Ectodermal cell (in vitro differentiated cells): ENCODE measurements at regions not wholly inside any gene's neighbourhood (a gene's known extent, or its start where the extent isn't known, plus 50 kb on each side); places are given as distances from the start of the nearest gene placed in this dataset.

Experiments used
- H3K27ac ChIP-seq: 2 replicates; pipeline ENCODE4 v1.7.0; 2013; ENCODE audit warnings: mild to moderate bottlenecking, low read depth, low read length; ENCODE audit not compliant: insufficient read depth, poor library complexity, severe bottlenecking
- H3K27me3 ChIP-seq: 2 replicates; pipeline ENCODE4 v1.7.0; 2013; ENCODE audit warnings: mild to moderate bottlenecking, low read length; ENCODE audit not compliant: insufficient read depth, control insufficient read depth, poor library complexity, severe bottlenecking
- H3K36me3 ChIP-seq: one replicate; pipeline ENCODE4 v1.7.0; 2013; ENCODE audit warnings: low read length; ENCODE audit not compliant: control insufficient read depth, insufficient read depth
- H3K4me1 ChIP-seq: one replicate; pipeline ENCODE4 v1.7.0; 2013; ENCODE audit warnings: low read length; ENCODE audit not compliant: control insufficient read depth, insufficient read depth
- H3K4me3 ChIP-seq: 2 replicates; pipeline ENCODE4 v1.7.0; 2013; ENCODE audit warnings: low read depth, low read length, control low read depth; ENCODE audit not compliant: insufficient read depth
- H3K9me3 ChIP-seq: 2 replicates; pipeline ENCODE4 v1.7.0; 2013; ENCODE audit warnings: mild to moderate bottlenecking, low read length, moderate library complexity; ENCODE audit not compliant: control insufficient read depth
- WGBS, 2 experiments: methylation state at CpG; one replicate each; pipeline ENCODE4 v1.1.7; 2013; ENCODE audit warnings: missing lambda C conversion rate in 2 of 2; 5-methylcytosine and 5-hydroxymethylcytosine counted together

DNA sequence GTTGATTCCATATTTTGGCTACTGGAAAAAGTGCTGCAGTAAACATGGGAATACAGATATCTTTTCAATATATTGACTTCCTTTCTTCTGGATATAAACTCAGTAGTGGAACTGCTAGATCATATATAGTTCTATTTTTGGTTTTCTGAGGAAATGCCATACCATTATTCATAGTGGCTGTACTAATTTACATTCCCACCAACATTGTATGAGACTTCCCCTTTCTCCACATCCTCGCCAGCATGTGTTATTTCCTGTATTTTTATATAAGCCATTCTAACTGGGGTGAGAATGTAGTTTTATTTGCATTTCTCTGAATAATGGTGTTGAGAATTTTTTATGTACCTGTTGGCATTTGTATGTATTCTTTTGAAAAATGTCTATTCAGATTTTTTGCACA lies 385.2 kb downstream of the NUF2 start:
- Histone ChIP-seq H3K27ac (no peak overlapping the region), H3K27me3 (no peaks in the 10 kb centered on the region), H3K36me3 (no peaks in the 10 kb centered on the region), H3K4me1 (no peaks in the 10 kb centered on the region), H3K9me3 (no peaks in the 10 kb centered on the region), H3K4me3 (no peak overlapping the region)
- 100% methylated on average over 1 of the region's 1 CpG; no CpG with 5 or more reads in 1 of the 2 experiments for WGBS, 2 experiments

DNA sequence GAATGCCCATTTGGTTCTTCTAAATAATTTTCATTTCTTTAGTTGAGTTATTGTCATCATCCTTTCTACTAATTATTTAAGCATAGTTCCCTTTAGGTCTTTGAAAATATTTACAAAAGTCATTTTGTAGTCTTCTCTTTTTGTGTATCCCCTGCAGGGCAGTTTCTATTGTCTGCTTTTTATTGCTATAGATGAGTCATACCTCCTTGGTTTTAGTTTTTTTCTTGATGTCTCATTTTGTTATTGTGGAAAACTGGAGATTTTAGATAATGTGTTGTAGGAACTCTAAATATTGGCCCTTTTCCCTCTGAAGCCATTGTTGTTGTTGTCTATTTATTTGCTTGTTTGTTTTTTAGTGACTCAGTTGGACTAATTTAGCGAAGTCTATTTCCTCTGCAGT lies 387.9 kb downstream of the NUF2 start:
- no peaks in the 10 kb centered on the region for H3K36me3 ChIP-seq
- no peak overlapping the region for H3K4me3 ChIP-seq
- no peak overlapping the region for H3K27ac ChIP-seq
- no peaks in the 10 kb centered on the region for H3K4me1 ChIP-seq
- no peaks in the 10 kb centered on the region for H3K9me3 ChIP-seq
- H3K27me3 ChIP-seq: no peaks in the 10 kb centered on the region
- 87 to 100% methylated on average over 1 of the region's 1 CpG for WGBS, 2 experiments

DNA sequence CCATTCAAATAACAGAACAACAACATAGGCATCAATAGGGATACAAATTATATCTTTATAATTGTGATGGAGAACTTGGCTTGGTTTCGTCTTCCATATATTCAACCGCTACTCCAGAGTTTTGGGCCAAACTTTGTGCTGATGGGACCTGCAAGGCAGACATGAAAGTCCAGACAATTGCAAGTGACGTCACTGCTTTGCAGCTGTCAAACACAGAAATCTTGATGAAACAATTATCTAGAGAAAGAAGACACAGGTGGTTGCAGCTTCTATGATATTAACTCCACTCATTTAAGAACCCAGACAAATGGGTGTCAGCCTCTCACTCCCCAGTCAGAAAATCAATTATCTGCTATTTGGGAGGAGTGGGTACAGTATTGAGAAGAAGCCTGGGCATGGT lies 390.6 kb downstream of the NUF2 start:
- WGBS, 2 experiments: 97% methylated on average over 3 of the region's 3 CpGs
- Histone ChIP-seq H3K4me1 (no peaks in the 10 kb centered on the region), H3K9me3 (no peaks in the 10 kb centered on the region), H3K27me3 (no peaks in the 10 kb centered on the region), H3K27ac (no peak overlapping the region), H3K36me3 (no peaks in the 10 kb centered on the region), H3K4me3 (no peak overlapping the region)

DNA sequence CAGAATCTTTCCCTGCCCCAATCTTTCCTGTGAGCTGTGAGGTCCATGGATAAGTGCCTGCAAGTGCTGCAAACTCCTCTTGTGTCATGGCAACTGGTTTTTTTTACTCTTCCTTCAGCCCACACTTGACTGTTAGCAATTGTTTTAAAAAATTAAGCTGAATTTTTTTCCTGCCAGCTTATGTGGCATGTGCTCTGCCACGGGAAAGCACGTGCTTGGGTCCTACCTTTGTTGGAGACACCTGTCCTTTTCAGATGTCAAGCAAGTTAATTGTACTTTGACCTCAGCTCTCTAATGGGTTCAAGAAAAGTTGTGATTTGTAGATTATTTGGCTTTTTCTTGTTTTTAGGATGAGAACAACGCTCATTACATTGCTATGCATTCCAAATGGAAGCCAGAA lies 398.5 kb downstream of the NUF2 start:
- Histone ChIP-seq H3K4me3 (no peak overlapping the region), H3K27ac (no peak overlapping the region), H3K4me1 (no peaks in the 10 kb centered on the region), H3K27me3 (no peaks in the 10 kb centered on the region), H3K9me3 (no peaks in the 10 kb centered on the region), H3K36me3 (no peaks in the 10 kb centered on the region)
- 96% methylated on average over 3 of the region's 3 CpGs for WGBS, 2 experiments

DNA sequence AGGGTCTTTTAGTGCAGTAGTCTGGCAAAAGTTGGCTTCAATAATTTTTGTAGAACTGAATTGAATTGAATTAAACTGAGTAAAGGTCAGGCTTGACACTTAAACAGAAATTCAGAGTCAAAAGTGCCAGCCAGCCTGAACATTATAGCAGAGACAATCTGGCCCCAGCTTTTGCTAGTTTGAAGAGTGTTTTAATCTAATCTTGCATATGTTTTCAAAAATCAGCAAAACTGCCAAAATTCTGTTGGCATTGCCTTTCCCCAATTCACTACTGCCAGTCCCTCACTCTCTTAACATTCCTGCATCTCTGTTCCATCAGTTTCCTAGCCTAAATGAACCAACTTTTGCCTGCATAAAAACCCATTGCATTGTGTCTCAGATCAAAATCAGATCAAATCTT lies 403.8 kb downstream of the NUF2 start:
- no peaks in the 10 kb centered on the region for H3K27me3 ChIP-seq
- H3K4me1 ChIP-seq: no peaks in the 10 kb centered on the region
- H3K36me3 ChIP-seq: no peaks in the 10 kb centered on the region
- no peak overlapping the region for H3K4me3 ChIP-seq
- no peaks in the 10 kb centered on the region for H3K9me3 ChIP-seq
- no peak overlapping the region for H3K27ac ChIP-seq

DNA sequence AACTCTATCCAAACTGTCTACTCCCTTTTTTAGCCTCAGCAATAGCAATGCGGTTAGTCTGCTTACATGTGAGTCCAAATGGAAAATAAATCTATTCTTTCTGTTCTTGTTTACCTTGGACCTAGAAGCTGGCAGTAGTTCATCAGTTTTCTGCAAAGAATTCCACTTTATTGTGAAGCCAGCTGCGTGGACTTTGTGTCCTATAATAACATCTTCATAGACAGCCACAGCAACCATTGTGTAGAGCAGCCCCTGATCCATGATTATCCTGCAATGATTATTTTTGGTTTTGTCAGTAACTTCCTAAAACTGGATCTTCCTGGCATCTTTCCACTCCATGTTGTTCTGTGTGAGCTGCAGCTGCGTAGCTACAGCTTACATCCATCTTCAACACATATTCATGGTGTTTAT lies 408.7 kb downstream of the NUF2 start:
- Histone ChIP-seq H3K27me3 (no peaks in the 10 kb centered on the region), H3K27ac (no peak overlapping the region), H3K36me3 (no peaks in the 10 kb centered on the region), H3K4me1 (no peaks in the 10 kb centered on the region), H3K9me3 (no peaks in the 10 kb centered on the region), H3K4me3 (no peak overlapping the region)
- WGBS, 2 experiments: 98% methylated on average over 3 of the region's 3 CpGs

DNA sequence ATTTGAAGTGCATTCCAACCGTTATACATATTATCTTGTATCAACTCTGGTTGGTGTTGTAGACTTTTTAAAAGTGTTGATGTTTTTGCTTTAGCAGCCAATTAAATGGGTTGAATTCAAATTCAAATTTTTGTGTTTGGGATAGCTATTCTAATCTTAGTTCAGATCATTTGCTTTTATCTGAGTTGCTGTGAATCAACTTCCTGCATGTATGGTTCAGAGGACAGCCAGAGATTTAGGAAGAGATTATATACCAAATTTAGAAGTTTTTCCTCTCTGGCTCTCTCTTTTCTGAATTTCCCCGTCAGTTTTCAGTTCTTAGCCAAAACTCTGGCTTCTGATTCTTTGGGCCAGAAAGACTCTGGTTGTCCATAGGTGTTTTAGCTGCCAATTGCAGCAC lies 415.5 kb downstream of the NUF2 start:
- Histone ChIP-seq H3K9me3 (no peaks in the 10 kb centered on the region), H3K27ac (no peak overlapping the region), H3K27me3 (no peaks in the 10 kb centered on the region), H3K4me1 (no peaks in the 10 kb centered on the region), H3K36me3 (no peaks in the 10 kb centered on the region), H3K4me3 (no peak overlapping the region)
- WGBS, 2 experiments: 71 to 86% methylated on average over 1 to 2 of the region's 2 CpGs

DNA sequence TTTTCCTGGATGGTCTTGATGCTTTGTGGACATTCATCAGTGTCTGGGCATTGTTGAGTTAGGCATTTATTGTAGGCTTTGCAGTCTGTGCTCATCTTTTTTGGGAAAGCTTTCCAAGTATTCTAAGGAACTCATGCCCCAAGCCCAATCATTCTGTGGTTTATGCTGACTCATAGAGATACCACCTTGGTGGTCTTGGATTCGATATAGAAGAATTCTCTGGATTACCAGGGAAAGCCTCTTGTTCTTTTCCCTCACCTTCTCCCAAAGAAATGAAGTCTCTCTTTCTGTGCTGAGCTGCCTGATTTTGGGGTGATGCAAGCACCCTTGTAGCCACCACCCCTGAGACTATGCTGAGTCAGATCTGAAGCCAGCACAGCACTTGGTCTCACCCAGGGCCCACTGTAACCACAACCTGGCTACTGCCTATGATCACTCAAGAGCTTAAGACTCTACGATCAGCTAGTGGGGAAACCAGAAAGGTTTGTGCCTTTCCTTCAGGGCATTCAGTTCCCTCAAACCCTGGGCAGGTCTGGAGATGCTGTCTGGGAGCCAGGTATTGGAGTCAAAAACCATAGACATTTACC lies 422.6 kb downstream of the NUF2 start:
- no peaks in the 10 kb centered on the region for H3K36me3 ChIP-seq
- no peaks in the 10 kb centered on the region for H3K27me3 ChIP-seq
- H3K4me3 ChIP-seq: no peak overlapping the region
- H3K9me3 ChIP-seq: no peaks in the 10 kb centered on the region
- H3K27ac ChIP-seq: no peak overlapping the region
- H3K4me1 ChIP-seq: no peaks in the 10 kb centered on the region
- 91 to 93% methylated on average over 2 of the region's 2 CpGs for WGBS, 2 experiments

DNA sequence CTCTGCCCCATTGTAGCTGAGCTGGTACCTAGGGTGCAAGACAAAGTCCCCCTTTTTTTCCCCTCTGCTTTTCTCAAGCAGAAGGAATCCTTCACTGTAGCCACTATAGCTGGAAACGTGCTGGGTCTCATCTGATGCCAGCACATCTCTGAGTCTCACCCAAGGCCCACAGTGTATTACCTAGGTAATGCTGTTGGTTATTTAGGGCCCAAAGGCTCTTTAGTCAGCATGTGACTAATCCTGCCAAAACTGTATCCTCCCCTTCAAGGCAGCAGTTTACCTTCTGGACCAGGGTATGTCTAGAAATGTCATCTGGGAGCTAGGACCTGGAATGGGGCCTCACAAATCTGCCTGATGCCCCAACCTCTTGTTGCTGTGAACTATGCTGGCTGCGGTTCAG lies 423.4 kb downstream of the NUF2 start:
- WGBS, 2 experiments: 73 to 85% methylated on average over 2 of the region's 2 CpGs
- Histone ChIP-seq H3K27ac (no peak overlapping the region), H3K4me1 (no peaks in the 10 kb centered on the region), H3K36me3 (no peaks in the 10 kb centered on the region), H3K4me3 (no peak overlapping the region), H3K9me3 (no peaks in the 10 kb centered on the region), H3K27me3 (no peaks in the 10 kb centered on the region)

DNA sequence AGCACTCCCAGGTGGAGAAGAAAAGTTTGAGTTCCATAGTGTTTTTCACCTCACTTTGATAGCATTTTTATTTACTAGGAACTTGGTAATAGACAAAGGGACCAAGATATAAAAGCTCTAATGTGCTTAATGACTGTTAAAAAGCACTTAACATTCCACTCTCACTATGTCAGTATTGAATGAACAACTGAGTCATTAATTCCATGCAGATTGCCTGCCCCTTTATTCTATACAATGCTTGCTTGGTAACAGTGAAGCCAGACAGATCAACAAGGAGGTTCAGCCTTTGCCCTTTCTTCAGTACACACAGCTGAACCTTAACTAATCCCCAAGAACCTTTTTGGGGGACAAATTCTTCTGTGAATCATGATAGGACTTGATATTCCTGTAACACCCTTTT lies 425.5 kb downstream of the NUF2 start:
- Histone ChIP-seq H3K9me3 (no peaks in the 10 kb centered on the region), H3K4me1 (no peaks in the 10 kb centered on the region), H3K27me3 (no peaks in the 10 kb centered on the region), H3K36me3 (no peaks in the 10 kb centered on the region), H3K4me3 (no peak overlapping the region), H3K27ac (no peak overlapping the region)

DNA sequence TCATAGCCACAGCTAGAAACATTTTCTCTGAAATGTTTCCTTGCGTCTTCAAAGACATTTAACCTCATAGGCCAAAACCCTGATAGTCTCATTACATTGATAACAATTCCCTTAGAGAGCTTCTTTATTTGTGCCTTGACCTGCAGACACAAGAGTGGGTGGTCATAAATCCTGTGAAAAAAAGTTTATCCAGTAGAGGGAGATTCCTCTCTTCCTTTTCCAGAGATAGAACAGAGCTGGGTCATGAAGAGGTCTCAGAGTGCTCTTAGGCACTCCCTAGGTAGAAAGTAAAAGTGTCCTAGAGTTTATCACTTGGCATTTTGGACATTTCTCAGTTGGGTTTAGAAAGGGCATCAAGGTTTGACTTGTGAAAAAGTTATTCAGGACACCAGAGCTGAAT lies 426.1 kb downstream of the NUF2 start:
- H3K27me3 ChIP-seq: no peaks in the 10 kb centered on the region
- no peaks in the 10 kb centered on the region for H3K9me3 ChIP-seq
- H3K4me3 ChIP-seq: no peak overlapping the region
- no peaks in the 10 kb centered on the region for H3K36me3 ChIP-seq
- H3K4me1 ChIP-seq: no peaks in the 10 kb centered on the region
- 30 to 40% methylated on average over 1 of the region's 1 CpG for WGBS, 2 experiments
- H3K27ac ChIP-seq: peak overlapping the region; percentile 9
